ENCODE measurements at regions not wholly inside any gene's neighbourhood (a gene's known extent, or its start where the extent isn't known, plus 50 kb on each side); places are given as distances from the start of the nearest gene placed in this dataset.
"Not testable (repeated sequence)": the region's sequence is repeated elsewhere in the genome, so short reads cannot be mapped to it uniquely, and the experiment has no call there.

DNA sequence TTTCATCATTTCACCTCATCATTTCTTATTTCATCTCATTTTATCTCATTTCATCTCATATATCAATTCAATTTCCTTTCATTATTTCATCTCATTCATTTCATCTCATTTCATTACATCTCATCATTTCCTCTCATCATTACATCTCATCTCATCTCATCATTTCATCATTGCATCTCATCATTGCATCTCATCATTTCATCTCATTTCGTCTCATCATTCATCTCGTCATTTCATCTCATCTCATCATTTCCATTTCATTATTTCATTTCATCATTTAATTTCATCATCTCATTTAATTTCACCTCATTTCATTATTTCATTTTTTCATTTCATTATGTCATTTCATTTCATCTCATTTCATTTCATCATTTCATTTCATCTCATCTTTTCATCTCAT is 168.5 kb upstream of the FAM72C start:
- ATAC-seq; H3K9me3 Mint-ChIP-seq; H3K4me1 Mint-ChIP-seq; H3K4me3 Mint-ChIP-seq; DNase-seq (ENCODE audit: low spot score in 2 of 2); H3K36me3 Mint-ChIP-seq; H3K27ac Mint-ChIP-seq: not testable (repeated sequence)

DNA sequence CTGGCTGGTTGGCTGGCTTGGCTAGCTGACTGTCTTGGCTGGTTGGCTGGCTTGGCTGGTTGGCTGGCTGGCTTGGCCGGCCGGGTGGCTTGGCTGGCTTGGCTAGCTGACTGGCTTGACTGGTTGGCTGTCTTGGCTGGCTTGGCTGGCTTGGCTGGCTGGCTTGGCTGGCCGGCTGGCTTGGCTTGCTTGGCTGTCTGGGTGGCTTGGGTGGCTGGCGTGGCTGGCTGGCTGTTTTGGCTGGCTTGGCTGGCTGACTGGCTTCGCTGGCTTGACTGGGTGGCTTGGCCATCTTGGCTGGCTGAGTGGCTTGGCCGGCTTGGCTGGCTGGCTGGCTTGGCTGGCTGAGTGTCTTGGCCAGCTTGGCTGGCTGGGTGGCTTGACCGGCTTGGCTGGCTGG is 133.2 kb upstream of the FAM72C start:
- not testable (repeated sequence) for H3K36me3 Mint-ChIP-seq; H3K4me1 Mint-ChIP-seq; H3K4me3 Mint-ChIP-seq; DNase-seq (ENCODE audit: low spot score in 2 of 2); H3K9me3 Mint-ChIP-seq; H3K27ac Mint-ChIP-seq; ATAC-seq

DNA sequence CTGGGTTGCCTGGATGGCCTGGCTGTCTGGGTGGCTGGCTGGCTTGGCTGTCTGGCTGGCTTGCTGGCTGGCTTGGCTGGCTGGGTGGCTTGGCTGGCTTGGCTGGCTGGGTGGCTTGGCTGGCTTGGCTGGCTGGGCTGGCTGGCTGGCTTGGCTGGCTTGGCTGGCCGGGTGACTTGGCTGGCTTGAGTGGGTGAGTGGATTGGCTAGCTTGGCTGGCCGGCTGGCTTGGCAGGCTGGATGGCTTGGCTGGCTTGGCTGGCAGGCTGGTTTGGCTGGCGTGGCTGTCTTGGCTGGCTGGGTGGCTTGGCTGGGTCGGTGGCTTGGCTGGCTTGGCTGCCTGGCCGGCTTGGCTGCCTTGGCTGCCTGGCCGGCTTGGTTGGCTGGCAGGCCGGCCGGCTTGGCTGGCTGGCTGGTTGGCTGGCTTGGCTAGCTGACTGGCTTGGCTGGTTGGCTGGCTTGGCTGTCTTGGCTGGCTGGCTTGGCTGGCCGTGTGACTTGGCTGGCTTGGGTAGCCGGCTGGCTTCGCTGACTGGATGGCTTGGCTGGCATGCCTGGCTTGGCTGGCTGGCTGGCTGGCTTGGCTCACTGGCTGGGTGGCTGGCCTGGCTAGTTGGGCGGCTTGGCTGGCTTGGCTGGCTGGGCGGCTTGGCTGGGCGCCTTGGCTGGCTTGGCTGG is 132.4 kb upstream of the FAM72C start:
- DNase-seq (ENCODE audit: low spot score in 2 of 2) (peak; percentile 62 to 76), ATAC-seq (peak; percentile 64)
- H3K27ac Mint-ChIP-seq, H3K9me3 Mint-ChIP-seq, H3K4me1 Mint-ChIP-seq, H3K36me3 Mint-ChIP-seq, H3K4me3 Mint-ChIP-seq: not testable (repeated sequence)

DNA sequence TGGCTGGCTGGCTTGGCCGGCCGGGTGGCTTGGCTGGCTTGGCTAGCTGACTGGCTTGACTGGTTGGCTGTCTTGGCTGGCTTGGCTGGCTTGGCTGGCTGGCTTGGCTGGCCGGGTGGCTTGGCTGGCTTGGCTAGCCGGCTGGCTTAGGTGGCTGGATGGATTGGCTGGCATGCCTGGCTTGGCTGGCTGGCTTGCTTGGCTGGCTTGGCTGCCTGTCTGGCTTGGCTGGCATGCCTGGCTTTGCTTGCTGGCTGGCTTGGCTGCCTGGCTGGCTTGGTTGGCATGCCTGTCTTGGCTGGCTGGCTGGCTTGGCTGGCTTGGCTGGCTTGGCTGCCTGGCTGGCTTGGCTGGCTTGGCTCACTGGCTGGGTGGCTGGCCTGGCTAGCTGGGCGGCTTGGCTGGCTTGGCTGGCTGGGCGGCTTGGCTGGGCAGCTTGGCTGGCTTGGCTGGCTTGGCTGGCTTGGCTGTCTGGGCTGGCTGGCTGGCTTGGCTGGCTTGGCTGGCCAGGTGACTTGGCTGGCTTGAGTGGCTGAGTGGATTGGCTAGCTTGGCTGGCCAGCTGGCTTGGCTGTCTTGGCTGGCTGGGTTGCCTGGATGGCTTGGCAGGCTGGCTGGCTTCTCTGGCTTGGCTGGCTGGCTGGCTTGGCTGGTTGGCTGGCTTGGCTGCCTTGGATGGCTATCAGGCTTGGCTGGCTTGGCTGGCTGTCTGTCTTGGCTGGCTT is 131.5 kb upstream of the FAM72C start:
- ATAC-seq (peak; percentile 65), DNase-seq (ENCODE audit: low spot score in 2 of 2) (peak; percentile 64 to 66)
- not testable (repeated sequence) for H3K4me3 Mint-ChIP-seq, H3K9me3 Mint-ChIP-seq, H3K4me1 Mint-ChIP-seq, H3K27ac Mint-ChIP-seq, H3K36me3 Mint-ChIP-seq

DNA sequence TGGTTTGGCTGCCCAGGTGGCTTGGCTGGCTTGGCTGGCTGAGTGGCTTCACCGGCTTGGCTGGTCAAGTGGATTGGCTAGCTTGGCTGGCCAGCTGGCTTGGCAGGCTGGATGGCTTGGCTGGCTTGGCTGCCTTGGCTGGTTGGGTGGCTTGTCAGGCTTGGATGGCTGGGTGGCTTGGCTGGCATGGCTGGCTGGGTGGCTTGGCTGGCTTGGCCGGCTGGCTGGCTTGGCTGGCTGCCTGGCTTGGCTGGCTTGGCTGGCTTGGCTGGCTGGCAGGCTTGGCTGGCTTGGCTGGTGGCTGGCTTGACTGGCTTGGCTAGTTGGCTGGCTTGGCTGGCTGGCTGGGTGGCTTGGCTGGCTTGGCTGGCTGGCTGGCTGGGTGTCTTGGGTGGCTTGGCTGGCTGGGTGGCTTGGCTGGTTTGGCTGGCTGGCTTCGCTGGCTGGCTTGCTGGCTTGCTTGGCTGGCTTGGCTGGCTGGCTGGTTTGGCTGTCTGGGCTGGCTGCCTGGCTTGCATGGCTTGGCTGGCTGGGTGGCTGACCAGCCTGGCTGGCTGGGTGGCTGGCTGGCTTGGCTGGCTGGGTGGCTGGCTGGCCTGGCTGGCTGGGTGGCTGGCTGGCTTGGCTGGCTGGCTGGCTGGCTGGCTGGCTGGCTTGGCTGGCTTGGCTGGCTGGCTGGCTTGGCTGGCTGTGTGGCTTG is 130.4 kb upstream of the FAM72C start:
- H3K4me1 Mint-ChIP-seq, H3K27ac Mint-ChIP-seq, H3K36me3 Mint-ChIP-seq, H3K9me3 Mint-ChIP-seq, H3K4me3 Mint-ChIP-seq, ATAC-seq: not testable (repeated sequence)
- peak in 1 of 2 donors; percentile 3 for DNase-seq (ENCODE audit: low spot score in 2 of 2)

DNA sequence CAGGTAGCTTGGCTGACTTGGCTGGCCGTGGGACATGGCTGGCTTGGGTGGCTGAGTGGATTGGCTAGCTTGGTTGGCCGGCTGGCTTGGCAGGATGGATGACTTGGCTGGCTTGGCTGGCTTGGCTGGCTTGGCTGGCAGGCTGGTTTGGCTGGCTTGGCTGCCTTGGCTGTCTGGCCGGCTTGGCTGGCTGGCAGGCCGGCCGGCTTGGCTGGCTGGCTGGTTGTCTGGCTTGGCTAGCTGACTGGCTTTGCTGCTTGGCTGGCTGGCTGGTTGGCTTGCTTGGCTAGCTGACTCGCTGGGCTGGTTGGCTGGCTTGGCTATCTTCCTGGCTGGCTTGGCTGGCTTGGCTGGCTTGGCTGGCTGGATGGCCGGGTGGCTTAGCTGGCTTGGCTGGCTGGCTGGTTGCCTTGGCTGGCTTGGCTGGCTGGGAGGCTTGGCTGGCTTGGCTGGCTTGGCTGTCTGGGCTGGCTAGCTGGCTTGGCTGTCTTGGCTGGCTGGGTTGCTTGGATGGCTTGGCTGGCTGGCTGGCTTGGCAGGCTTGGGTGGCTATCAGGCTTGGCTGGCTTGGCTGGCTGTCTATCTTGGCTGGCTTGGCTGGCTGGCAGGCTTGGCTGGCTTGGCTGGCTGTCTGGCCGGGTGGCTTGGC is 129.7 kb upstream of the FAM72C start:
- Mint-ChIP-seq H3K4me1 (no peaks in the 10 kb centered on the region), H3K27ac (no peak overlapping the region), H3K4me3 (no peak overlapping the region), H3K9me3 (no peaks in the 10 kb centered on the region), H3K36me3 (no peaks in the 10 kb centered on the region)
- DNase-seq (ENCODE audit: low spot score in 2 of 2): peak; percentile 6 to 48
- ATAC-seq: peak; percentile 48

DNA sequence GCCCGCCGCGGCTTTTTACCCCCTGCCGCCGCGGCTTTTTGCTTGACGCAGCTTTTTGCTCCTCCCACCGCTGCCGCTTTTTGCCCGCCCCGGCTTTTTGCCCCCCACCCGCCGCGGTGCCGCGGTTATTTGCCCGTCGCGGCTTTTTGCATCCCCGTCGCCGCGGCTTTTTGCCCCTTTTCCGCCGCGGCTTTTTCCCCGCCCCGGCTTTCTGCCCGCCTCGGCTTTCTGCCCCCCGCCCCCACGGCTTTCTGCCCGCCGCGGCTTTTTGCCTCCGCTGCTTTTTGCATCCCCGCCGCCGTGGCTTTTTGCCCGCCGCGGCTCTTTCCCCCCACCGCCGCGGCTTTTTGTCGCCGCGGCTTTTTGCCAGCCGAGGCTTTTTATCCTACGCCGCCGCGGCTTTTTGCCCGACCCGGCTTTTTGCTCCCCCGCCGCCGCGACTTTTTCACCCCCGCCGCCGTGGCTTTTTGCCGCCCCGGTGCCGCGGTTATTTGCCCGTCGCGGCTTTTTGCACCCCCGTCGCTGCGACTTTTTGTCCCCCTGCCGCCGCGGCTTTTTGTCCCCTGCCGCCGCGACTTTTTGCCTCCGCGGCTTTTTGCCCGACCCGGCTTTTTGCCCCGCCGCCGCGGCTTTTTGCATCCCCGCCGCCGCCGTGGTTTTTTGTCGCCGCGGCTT is 105.5 kb upstream of the FAM72C start:
- H3K36me3 Mint-ChIP-seq, H3K9me3 Mint-ChIP-seq, ATAC-seq, H3K4me1 Mint-ChIP-seq, H3K27ac Mint-ChIP-seq: not testable (repeated sequence)
- DNase-seq (ENCODE audit: low spot score in 2 of 2): peak in 1 of 2 donors; percentile 26
- peak overlapping the region; percentile 61 for H3K4me3 Mint-ChIP-seq

DNA sequence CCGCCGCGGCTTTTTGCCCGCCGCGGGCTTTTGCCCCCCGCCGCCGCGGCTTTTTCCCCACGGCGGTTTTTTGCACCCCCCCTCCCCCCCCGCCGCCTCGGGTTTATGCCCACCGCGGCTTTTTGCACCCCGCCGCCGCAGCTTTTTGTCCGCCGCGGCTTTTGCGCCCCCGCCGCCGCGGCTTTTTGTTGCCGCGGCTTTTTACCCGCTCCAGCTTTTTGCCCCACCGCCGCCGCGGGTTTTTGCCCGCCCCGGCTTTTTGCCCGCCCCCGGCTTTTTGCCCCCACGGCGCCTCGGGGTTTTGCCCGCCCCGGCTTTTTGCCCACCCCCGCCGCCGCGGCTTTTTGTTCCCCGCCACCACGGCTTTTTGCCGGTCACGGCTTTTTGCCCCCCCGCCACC is 104.9 kb upstream of the FAM72C start:
- not testable (repeated sequence) for H3K4me1 Mint-ChIP-seq; H3K9me3 Mint-ChIP-seq; ATAC-seq; H3K27ac Mint-ChIP-seq; DNase-seq (ENCODE audit: low spot score in 2 of 2); H3K36me3 Mint-ChIP-seq
- H3K4me3 Mint-ChIP-seq: peak overlapping the region; percentile 61

DNA sequence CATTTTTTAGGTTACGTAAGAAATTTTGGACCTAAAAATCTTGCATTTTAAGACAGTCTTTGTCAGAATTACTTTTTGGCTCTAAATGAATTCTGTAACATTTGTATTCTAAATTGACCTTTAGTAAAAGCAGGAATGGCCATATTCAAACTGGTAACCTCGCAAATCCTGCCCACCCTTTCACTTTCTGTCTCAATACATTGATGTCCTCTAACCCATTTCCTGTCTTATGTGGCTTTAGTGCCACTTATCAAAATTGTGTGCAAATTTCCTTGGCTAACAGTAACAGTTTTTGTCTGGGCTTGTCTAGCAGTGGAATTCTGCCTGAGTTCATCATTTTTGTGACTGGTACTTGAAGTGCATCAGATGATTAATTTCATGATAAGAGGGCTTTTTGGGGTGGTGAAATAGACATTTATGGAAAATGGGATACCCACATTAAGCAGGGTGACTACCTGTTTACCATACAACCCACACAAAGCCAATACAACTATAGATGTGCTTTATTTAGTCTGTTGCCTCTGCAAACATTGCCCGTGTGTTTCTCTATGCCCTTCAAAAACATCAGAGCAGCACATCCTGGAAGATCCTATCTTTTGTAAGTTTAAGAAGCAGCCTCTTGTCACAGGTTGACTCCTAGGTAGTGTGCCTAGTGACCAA is 98.7 kb upstream of the FAM72C start:
- DNase-seq (ENCODE audit: low spot score in 2 of 2); H3K4me1 Mint-ChIP-seq; H3K27ac Mint-ChIP-seq; H3K4me3 Mint-ChIP-seq; H3K36me3 Mint-ChIP-seq; H3K9me3 Mint-ChIP-seq: not testable (repeated sequence)
- peak; percentile 52 for ATAC-seq

DNA sequence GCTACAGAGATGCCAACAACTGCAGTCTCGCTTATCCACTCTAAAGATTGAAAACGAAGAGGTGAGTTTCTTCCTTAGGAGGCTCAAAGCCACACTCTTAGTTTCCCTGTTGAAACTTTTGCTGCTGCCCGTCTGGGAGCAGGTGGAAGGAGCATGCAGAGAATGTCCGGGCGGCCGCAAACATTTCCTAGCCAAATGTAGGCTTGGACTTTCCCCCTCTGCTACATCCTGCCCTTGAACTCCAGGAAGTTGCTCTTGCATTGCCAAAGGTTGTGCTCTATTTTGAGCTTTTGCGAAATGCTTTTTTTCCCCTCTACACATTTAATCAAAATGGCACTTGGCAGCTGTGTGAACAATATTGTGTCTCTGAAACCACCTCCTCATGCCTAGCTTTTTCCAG is 95.3 kb upstream of the FAM72C start:
- H3K36me3 Mint-ChIP-seq; H3K9me3 Mint-ChIP-seq; H3K4me3 Mint-ChIP-seq; ATAC-seq; H3K27ac Mint-ChIP-seq; DNase-seq (ENCODE audit: low spot score in 2 of 2); H3K4me1 Mint-ChIP-seq: not testable (repeated sequence)

DNA sequence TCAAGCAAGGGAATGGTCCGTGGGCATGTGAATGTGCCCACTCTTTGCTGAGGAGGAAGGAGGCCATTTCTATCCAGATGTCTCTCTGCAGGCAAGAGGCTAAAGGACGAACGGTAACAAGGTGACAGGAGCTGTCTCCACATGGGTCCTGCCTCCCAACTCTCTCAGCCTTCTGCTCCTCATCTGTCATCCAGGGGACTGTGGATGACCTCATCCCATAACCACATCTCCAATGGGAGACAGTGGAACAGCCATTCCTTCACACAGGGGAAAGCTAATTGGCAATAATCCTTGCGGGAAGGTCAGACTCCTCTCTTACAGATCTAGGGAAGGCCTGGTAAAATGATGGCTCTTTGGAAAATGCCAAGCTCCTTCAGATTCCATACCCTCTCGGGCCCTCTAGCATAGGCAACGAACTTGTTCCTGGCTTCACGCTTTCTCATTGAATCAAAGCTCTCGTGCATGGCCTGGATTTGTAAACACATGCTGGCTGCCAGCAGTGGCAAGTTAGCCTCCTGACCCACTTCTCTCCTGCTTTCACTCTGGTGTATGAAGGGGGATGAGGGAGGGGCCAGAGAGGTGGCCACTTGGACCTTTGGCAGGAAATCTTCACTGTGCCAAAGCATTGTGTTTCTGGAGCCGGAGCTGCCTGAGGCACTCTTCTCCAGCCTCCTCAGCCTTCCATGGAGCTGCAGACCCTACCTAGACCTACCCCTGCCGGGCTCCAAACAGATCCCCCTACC is 94.5 kb upstream of the FAM72C start:
- DNase-seq (ENCODE audit: low spot score in 2 of 2); ATAC-seq; H3K4me3 Mint-ChIP-seq; H3K27ac Mint-ChIP-seq; H3K4me1 Mint-ChIP-seq; H3K9me3 Mint-ChIP-seq; H3K36me3 Mint-ChIP-seq: not testable (repeated sequence)

DNA sequence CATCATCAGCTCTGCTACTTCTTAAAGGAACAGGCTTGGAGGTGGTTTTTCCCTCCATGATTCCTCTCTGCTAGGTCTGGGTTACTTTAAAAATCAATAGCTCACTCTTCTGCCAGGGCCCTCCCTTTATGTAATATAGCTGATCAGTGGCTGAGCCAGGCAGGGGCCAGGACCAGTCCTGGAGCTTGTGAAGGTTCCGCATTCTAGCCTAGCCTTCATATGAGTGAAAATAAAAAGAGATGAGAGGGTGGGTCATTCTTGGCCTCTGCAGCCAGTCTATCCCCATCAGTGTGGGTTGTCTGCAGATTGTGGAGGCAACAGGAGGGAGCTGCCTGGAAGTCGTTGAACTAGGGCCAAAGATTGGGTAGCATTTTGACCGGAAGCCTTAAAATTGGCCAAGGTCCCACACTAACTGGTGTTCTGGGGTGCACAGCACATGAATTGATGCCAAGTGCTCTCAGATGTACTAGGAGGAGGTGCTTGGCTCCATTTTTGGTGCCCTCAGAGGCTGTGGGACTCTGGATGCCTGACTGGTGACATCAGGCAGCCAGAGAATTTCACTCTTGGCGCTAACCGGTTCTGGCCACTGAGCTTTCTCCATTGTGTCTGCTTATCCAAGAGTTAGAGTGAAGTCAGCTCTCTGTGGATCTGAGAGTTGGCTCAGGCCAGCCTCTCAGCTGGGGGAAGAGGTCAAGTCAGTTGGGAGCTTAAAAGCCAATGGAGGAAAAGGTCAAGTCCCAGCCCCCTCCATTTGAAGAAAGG is 93.7 kb upstream of the FAM72C start:
- H3K4me3 Mint-ChIP-seq; H3K36me3 Mint-ChIP-seq; H3K9me3 Mint-ChIP-seq; DNase-seq (ENCODE audit: low spot score in 2 of 2); ATAC-seq; H3K27ac Mint-ChIP-seq; H3K4me1 Mint-ChIP-seq: not testable (repeated sequence)

DNA sequence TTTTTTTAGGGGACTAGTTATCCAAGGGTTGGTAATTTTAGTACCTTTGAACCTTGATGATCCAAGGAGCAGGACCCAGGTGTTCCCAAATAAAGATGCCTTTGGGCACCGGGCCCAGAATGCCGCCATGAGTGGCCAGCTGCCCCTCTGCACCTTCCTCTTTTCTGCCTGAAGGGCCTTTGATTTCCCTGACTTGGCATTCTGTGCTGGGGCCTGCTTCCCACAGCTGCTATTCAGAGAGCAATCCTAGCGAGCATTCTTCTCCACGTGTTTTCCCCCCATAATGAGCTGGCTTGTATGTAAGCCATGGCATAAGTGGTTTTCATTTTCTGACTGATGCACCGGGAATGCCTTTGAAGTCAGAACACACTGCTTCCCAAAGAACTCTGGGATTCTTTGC is 77.6 kb upstream of the FAM72C start:
- not testable (repeated sequence) for H3K9me3 Mint-ChIP-seq; H3K27ac Mint-ChIP-seq; H3K4me1 Mint-ChIP-seq; ATAC-seq; H3K36me3 Mint-ChIP-seq; H3K4me3 Mint-ChIP-seq; DNase-seq (ENCODE audit: low spot score in 2 of 2)

DNA sequence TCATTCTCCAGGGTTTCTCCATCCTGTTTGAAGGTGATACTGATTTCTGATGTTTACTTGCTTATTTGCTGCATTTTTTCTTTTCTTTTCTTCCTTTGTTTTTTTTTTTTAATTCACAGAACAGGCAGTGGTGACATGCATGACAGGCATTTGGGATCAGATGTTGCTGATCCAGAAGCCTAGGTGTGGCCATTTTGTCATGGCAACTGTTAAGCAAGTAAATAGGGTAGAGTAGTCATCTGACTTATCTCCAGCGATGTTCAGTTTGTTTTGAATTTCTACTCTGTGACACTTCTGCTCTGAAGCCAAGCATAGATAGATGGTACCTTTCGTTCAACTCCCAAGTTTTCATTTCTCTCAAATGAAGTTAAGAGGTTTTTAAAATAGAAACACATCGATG is 74.9 kb upstream of the FAM72C start:
- H3K27ac Mint-ChIP-seq; H3K36me3 Mint-ChIP-seq; DNase-seq (ENCODE audit: low spot score in 2 of 2); ATAC-seq; H3K4me1 Mint-ChIP-seq; H3K9me3 Mint-ChIP-seq; H3K4me3 Mint-ChIP-seq: not testable (repeated sequence)
